ENCODE measurements at regions not wholly inside any gene's neighbourhood (a gene's known extent, or its start where the extent isn't known, plus 50 kb on each side); places are given as distances from the start of the nearest gene placed in this dataset.

DNA sequence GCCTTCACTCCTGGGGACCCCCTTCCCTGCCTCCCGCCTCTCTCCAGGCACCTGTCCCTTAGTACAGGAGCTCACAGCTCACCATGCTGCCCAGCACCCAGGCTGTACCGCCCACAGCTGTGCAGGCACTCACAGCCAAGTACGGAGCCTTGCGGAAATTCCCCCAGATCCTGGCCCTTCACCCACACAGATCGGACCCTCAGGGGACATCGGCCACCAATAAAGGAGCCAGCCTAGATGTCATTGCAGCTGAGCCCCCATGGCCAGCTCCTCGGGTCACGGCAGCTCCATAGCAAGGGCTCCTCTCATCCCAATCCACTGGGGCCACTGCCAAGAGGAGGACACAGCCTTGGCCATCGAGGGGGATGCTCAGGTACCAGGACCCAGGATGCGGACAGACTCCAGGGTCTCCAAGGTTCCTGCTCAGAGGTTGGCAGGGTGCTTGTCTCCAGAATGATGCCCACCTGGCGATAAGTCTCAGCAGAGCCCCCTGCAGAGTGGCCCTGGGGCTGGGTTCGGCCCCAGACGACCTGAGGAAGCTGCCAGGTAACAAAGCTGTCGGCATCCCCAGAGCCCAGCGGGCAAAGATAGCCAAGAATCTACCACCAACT is 82.3 kb downstream of the YTHDF1 start:
- DNase-seq (ENCODE audit: low read depth in 1 of 2, low spot score in 1 of 2): no peak
- in situ Hi-C loops (cut with HindIII; ENCODE audit: low pct_unique_long_range_greater_than_20kb, low sequenced_read_pairs): no loop called here
- no peak for TF ChIP-seq JUND (IDR thresholded peaks at IDR 0.05; ENCODE audit: low read depth)

DNA sequence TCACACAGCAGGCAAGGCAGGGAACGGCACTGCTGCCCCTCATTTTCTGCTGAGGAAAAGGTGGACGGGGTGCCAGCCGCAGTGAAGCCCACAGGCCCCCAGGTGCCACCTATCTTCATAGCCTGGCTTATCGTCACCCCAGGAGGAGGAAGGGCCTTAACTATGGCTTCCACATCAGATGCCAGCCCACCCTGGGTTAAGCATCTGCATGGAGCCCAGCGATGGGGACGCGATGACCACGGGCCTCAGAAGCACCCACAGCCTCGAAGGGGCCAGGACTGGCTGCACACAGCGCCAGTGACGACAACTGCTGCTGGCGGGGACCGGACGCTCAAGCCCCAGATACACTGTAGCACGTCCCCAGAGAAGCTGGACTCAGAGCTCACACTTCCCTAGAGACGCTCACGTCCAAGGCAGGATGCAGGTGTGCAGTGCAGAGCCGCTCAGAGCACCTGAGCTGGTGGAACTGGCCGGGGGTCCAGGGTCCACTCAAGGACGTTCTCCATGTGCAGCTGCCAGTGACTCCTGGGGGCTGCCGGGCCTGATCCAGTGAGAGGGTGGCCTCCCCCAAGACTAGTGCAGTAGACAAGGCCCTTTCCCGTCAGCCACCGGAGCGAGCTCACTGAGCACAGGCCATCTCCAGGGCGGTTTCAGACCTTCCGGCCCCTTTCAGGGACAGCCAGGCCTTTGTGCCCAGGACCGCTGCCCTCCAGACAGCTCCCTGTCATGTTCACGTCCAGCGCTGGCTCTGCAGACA is 83.0 kb downstream of the YTHDF1 start:
- no peak for TF ChIP-seq JUND (IDR thresholded peaks at IDR 0.05; ENCODE audit: low read depth)
- DNase-seq (ENCODE audit: low read depth in 1 of 2, low spot score in 1 of 2): no peak
- in situ Hi-C loops (cut with HindIII; ENCODE audit: low pct_unique_long_range_greater_than_20kb, low sequenced_read_pairs): no loop called here

- no peak for TF ChIP-seq JUND (IDR thresholded peaks at IDR 0.05; ENCODE audit: low read depth)
- in situ Hi-C loops (cut with HindIII; ENCODE audit: low pct_unique_long_range_greater_than_20kb, low sequenced_read_pairs): no loop called here
- no peak for DNase-seq (ENCODE audit: low read depth in 1 of 2, low spot score in 1 of 2)
These were observed 83.7 kb downstream of the YTHDF1 start for GRCh38 chr20:63132131-63132714.

DNA sequence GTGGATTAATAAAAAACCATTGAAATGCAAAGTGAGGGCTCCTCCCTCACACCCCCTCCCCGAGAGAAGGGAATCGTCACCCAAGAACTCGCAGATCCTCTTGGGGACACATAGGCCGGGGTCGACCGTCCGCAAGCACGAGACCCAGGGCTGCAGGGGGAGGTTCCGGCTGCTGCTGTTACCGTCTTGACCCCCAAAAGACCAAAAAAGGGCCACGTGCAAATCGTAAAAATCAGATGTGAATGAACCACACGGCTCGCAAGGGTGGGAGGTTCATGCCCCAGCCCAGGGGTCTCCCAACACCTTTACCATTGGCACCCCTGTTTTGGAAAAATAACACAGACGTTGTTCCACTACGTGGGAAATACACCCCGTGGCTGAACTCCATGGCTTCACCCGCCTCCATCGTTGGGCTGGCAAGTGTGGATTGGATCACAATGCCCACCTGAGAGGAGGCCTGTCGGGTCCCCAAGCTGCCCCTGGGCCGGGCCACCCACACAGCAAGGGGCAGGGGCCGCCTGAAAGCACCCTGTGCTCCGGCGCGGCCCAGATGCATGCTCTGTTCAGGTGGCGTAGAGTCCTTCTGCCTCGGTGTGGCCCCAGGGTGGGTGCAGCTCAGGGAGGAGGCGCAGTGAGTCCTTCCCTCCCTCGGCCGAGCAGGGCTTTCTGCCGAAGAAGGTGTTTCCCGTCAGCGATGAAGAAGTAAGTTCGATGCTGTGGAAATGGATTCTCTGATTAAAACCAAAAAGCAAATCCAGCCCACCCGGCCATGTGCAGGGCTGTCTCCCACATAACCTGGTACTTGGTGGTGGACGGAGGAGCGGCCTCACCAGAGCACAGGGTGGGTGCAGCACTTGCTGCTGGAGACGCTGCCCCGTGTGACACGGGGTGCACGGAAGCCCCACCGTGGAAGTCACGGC is 85.0 kb downstream of the YTHDF1 start:
- DNase-seq (ENCODE audit: low read depth in 1 of 2, low spot score in 1 of 2): no peak
- no peak for TF ChIP-seq JUND (IDR thresholded peaks at IDR 0.05; ENCODE audit: low read depth)
- in situ Hi-C loops (cut with HindIII; ENCODE audit: low pct_unique_long_range_greater_than_20kb, low sequenced_read_pairs): no loop called here

GRCh38 chr20:63129991-63130657 is 85.8 kb downstream of the YTHDF1 start:
- no peak for TF ChIP-seq JUND (IDR thresholded peaks at IDR 0.05; ENCODE audit: low read depth)
- DNase-seq (ENCODE audit: low read depth in 1 of 2, low spot score in 1 of 2): no peak
- in situ Hi-C loops (cut with HindIII; ENCODE audit: low pct_unique_long_range_greater_than_20kb, low sequenced_read_pairs): no loop called here

DNA sequence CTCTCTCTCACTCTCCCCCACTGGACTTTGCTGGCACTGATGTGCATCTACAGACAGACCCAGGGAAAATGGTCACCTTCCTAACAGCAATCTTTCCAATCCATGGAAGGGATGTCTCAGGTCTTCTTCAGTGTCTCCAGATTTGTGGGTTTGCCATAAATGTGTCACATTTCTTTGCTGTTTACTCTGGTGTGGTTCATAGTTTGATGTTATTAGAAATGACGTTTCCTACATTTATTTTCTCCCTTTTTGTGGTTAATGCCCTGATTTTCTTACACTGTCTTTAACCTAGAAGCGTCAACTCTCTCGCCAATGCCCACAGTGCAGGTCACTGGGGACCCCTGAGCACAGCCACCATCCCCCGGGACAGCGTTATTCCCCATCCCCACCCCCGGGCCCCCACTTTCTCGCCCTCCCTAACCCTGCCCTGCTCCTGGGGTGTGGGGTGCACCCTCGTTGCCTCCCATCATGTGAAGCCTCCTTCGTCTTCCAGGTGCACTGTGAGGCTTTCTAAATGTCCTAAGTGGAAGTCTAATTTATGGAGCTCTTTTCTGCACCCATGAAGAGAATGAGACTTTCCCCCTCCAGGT is 86.5 kb downstream of the YTHDF1 start:
- in situ Hi-C loops (cut with HindIII; ENCODE audit: low pct_unique_long_range_greater_than_20kb, low sequenced_read_pairs): no loop called here
- no peak for TF ChIP-seq JUND (IDR thresholded peaks at IDR 0.05; ENCODE audit: low read depth)
- DNase-seq (ENCODE audit: low read depth in 1 of 2, low spot score in 1 of 2): no peak

DNA sequence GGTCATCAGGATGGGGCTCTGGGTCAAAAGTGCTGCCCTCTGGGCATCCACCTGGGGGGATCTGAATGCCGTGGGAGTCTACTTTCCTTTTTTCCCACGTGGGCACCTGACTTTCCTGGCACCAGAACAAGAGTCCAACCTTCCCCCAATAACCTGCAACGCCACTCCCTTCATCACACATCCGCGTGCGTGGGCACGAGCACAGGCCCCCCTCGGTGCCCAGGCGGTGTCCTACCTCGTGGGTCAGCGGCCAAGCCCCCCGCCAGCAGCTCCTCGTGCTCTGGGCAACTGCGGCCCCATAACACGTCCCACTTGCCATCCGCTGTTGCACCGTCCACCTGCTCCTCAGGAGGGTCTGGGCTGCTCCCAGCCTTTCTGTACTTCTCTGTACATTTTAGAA is 87.0 kb downstream of the YTHDF1 start:
- in situ Hi-C loops (cut with HindIII; ENCODE audit: low pct_unique_long_range_greater_than_20kb, low sequenced_read_pairs): no loop called here
- DNase-seq (ENCODE audit: low read depth in 1 of 2, low spot score in 1 of 2): no peak
- TF ChIP-seq JUND (IDR thresholded peaks at IDR 0.05; ENCODE audit: low read depth): no peak

- TF ChIP-seq JUND (IDR thresholded peaks at IDR 0.05; ENCODE audit: low read depth): no peak
- in situ Hi-C loops (cut with HindIII; ENCODE audit: low pct_unique_long_range_greater_than_20kb, low sequenced_read_pairs): no loop called here
These were observed 87.6 kb downstream of the YTHDF1 start for GRCh38 chr20:63128367-63128766.

GRCh38 chr20:63127700-63128364 is 88.1 kb downstream of the YTHDF1 start:
- DNase-seq (ENCODE audit: low read depth in 1 of 2, low spot score in 1 of 2): no peak
- TF ChIP-seq JUND (IDR thresholded peaks at IDR 0.05; ENCODE audit: low read depth): no peak
- in situ Hi-C loops (cut with HindIII; ENCODE audit: low pct_unique_long_range_greater_than_20kb, low sequenced_read_pairs): no loop called here

More at GRCh38 chr20:63128367-63128766, 87.6 kb downstream of the YTHDF1 start:
- no peak for DNase-seq (ENCODE audit: low read depth in 1 of 2, low spot score in 1 of 2)

GRCh38 chr20:63126876-63127699 is 88.8 kb downstream of the YTHDF1 start:
- in situ Hi-C loops (cut with HindIII; ENCODE audit: low pct_unique_long_range_greater_than_20kb, low sequenced_read_pairs): no loop called here
- TF ChIP-seq JUND (IDR thresholded peaks at IDR 0.05; ENCODE audit: low read depth): no peak
- DNase-seq (ENCODE audit: low read depth in 1 of 2, low spot score in 1 of 2): no peak
